ENCODE measurements at regions not wholly inside any gene's neighbourhood (a gene's known extent, or its start where the extent isn't known, plus 50 kb on each side); places are given as distances from the start of the nearest gene placed in this dataset.

DNA sequence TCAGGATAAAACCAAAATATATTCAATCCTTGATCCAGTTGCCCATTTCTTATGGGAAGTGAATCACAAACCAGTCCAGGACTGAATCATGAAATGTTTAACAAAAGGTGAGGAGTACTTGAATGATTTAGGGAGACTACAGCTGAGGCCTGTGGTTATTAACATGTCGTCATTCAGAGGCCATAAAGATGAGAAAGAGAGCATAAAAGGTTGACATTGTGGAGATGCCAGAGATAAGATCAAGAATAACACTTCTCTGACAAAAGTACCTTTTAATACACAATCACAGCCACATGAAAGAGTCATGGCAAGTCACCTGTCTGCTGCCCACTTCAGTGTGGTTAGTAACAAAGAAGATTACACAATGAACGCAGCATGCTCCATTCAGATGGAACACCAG is 1195.7 kb upstream of the SORCS1 start:
- TF ChIP-seq, protein P1, sequence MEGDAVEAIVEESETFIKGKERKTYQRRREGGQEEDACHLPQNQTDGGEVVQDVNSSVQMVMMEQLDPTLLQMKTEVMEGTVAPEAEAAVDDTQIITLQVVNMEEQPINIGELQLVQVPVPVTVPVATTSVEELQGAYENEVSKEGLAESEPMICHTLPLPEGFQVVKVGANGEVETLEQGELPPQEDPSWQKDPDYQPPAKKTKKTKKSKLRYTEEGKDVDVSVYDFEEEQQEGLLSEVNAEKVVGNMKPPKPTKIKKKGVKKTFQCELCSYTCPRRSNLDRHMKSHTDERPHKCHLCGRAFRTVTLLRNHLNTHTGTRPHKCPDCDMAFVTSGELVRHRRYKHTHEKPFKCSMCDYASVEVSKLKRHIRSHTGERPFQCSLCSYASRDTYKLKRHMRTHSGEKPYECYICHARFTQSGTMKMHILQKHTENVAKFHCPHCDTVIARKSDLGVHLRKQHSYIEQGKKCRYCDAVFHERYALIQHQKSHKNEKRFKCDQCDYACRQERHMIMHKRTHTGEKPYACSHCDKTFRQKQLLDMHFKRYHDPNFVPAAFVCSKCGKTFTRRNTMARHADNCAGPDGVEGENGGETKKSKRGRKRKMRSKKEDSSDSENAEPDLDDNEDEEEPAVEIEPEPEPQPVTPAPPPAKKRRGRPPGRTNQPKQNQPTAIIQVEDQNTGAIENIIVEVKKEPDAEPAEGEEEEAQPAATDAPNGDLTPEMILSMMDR (IDR thresholded peaks at IDR 0.05; ENCODE audit: poor library complexity, severe bottlenecking): no peak
- no peak for TF ChIP-seq EP300 (conservative IDR thresholded peaks at IDR 0.05; ENCODE audit: poor library complexity, severe bottlenecking)
- no peak for TF ChIP-seq POLR2AphosphoS5 (IDR thresholded peaks at IDR 0.05)
- no peak for TF ChIP-seq TAF1 (IDR thresholded peaks at IDR 0.05; ENCODE audit: low read depth)
- TF ChIP-seq EZH2 (IDR thresholded peaks at IDR 0.05; ENCODE audit: borderline replicate concordance, insufficient read depth, low read length, poor library complexity, severe bottlenecking): no peak
- no peak for TF ChIP-seq SMC3 (conservative IDR thresholded peaks at IDR 0.05; ENCODE audit: poor library complexity)
- TF ChIP-seq RAD21 (conservative IDR thresholded peaks at IDR 0.05): no peak
